Mesendoderm (in vitro differentiated cells): ENCODE measurements at regions not wholly inside any gene's neighbourhood (a gene's known extent, or its start where the extent isn't known, plus 50 kb on each side); places are given as distances from the start of the nearest gene placed in this dataset.

Source experiments
- DNase-seq: peaks from one replicate; pipeline ENCODE4 v3.0.0; 2013
- H2AK5ac ChIP-seq: 2 replicates; pipeline ENCODE4 v1.6.1; 2013; ENCODE audit warnings: low read length, inconsistent platforms
- H2BK120ac ChIP-seq: 2 replicates; pipeline ENCODE4 v1.6.1; 2013; ENCODE audit warnings: low read depth, mild to moderate bottlenecking, low read length, moderate library complexity, mixed read lengths
- H2BK15ac ChIP-seq: replicated peaks from 2 replicates; pipeline ENCODE4 v1.6.1; 2013; ENCODE audit warnings: low read depth, mild to moderate bottlenecking, moderate library complexity
- H2BK5ac ChIP-seq: 2 replicates; pipeline ENCODE4 v1.6.1; 2013; ENCODE audit warnings: low read length, inconsistent platforms
- H3K18ac ChIP-seq: 2 replicates; pipeline ENCODE4 v1.6.1; 2013; ENCODE audit warnings: mild to moderate bottlenecking, low read length, mixed read lengths
- H3K23ac ChIP-seq: one replicate; pipeline ENCODE4 v1.6.1; 2013; ENCODE audit warnings: low read length
- H3K27ac ChIP-seq: 2 replicates; pipeline ENCODE4 v1.5.1; 2013; ENCODE audit warnings: low read depth, mild to moderate bottlenecking, inconsistent platforms, low read length, moderate library complexity
- H3K27me3 ChIP-seq: 2 replicates; pipeline ENCODE4 v1.6.1; 2013; ENCODE audit warnings: low read length, control low read depth, mild to moderate bottlenecking, inconsistent platforms; ENCODE audit not compliant: insufficient read depth, poor library complexity
- H3K36me3 ChIP-seq: 2 replicates; pipeline ENCODE4 v1.6.1; 2013; ENCODE audit warnings: low read length, inconsistent platforms; ENCODE audit not compliant: control insufficient read depth, insufficient read depth
- H3K4ac ChIP-seq: one replicate; pipeline ENCODE4 v1.6.1; 2013; ENCODE audit warnings: low read depth, mild to moderate bottlenecking, low read length, moderate library complexity
- H3K4me1 ChIP-seq: 2 replicates; pipeline ENCODE4 v1.6.1; 2013; ENCODE audit warnings: low read depth, low read length, inconsistent platforms; ENCODE audit not compliant: control insufficient read depth
- H3K4me2 ChIP-seq: 2 replicates; pipeline ENCODE4 v1.6.1; 2013; ENCODE audit warnings: low read length
- H3K4me3 ChIP-seq: 2 replicates; pipeline ENCODE4 v1.5.1; 2013; ENCODE audit warnings: mild to moderate bottlenecking, low read length
- H3K56ac ChIP-seq: one replicate; pipeline ENCODE4 v1.6.1; 2013; ENCODE audit warnings: low read length
- H3K79me1 ChIP-seq: 2 replicates; pipeline ENCODE4 v1.6.1; 2013; ENCODE audit warnings: low read length, inconsistent platforms
- H3K79me2 ChIP-seq: 2 replicates; pipeline ENCODE4 v1.6.1; 2013; ENCODE audit warnings: mild to moderate bottlenecking, low read length; ENCODE audit not compliant: control insufficient read depth, insufficient read depth
- H3K9ac ChIP-seq: 2 replicates; pipeline ENCODE4 v1.6.1; 2013; ENCODE audit warnings: low read length, inconsistent platforms
- H4K5ac ChIP-seq: one replicate; pipeline ENCODE4 v1.6.1; 2013; ENCODE audit warnings: low read length
- H4K8ac ChIP-seq: one replicate; pipeline ENCODE4 v1.6.1; 2013; ENCODE audit warnings: low read depth, mild to moderate bottlenecking, control low read depth, low read length, moderate library complexity
- WGBS: extraction: QIAGEN DNeasy Blood & Tissue Kit; methylation state at CpG from one replicate; pipeline ENCODE4 v1.1.7; 2013; ENCODE audit warnings: low lambda C conversion rate, missing lambda C conversion rate; ENCODE audit not compliant: insufficient coverage; ENCODE audit errors: extremely low coverage; 5-methylcytosine and 5-hydroxymethylcytosine counted together

DNA sequence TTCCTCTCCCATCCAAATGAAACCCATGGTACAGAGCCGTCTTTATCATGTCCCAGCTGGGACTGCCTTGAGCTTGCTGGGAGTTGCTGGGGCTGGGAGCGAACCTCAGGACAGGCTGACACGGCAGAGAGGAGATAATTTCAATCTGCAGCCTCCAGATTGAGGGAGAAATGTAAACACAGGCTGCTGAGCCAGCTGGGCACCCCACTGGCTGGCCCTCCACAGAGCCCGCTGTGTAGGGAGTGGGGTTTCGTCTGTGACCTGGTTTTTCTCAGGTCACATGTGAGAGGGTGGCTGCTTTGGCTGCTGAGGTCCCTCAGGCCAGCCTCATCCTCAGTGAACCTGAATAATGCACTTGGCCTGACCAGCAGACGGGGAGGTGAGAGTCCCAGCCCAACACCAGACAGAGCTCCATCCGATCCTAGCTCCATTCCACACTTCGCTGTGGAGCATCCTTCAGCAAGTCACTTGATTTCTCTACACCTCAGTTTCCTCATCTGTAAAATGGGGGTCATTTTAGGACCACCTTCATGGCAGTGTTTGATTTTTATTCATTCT lies 121.6 kb upstream of the MRPS22 start:
- Histone ChIP-seq H3K4ac (no peak overlapping the region), H3K56ac (no peak overlapping the region), H3K23ac (no peak overlapping the region), H2AK5ac (no peak overlapping the region), H3K9ac (no peak overlapping the region), H3K27me3 (no peaks in the 10 kb centered on the region), H2BK15ac (no peak overlapping the region), H3K18ac (no peak overlapping the region), H3K79me2 (no peaks in the 10 kb centered on the region), H3K36me3 (no peaks in the 10 kb centered on the region), H3K79me1 (no peaks in the 10 kb centered on the region), H2BK120ac (no peak overlapping the region), H4K5ac (no peak overlapping the region), H4K8ac (no peak overlapping the region), H2BK5ac (no peak overlapping the region), H3K27ac (no peak overlapping the region), H3K4me2 (no peak overlapping the region), H3K4me3 (no peak overlapping the region), H3K4me1 (no peaks in the 10 kb centered on the region)
- WGBS: no CpG with 5 or more reads among the region's 8 CpGs
- no peak for DNase-seq

- H3K18ac ChIP-seq: no peak overlapping the region
- no peaks in the 10 kb centered on the region for H3K36me3 ChIP-seq
- H3K79me2 ChIP-seq: no peaks in the 10 kb centered on the region
- H3K56ac ChIP-seq: no peak overlapping the region
- H3K23ac ChIP-seq: no peak overlapping the region
- H3K79me1 ChIP-seq: no peaks in the 10 kb centered on the region
- no peak for DNase-seq
- no peaks in the 10 kb centered on the region for H3K4me1 ChIP-seq
- H2AK5ac ChIP-seq: no peak overlapping the region
- H2BK15ac ChIP-seq: no peak overlapping the region
- no peaks in the 10 kb centered on the region for H3K27me3 ChIP-seq
- H3K4me2 ChIP-seq: no peak overlapping the region
- no peak overlapping the region for H3K9ac ChIP-seq
- H2BK120ac ChIP-seq: no peak overlapping the region
- H3K4me3 ChIP-seq: no peak overlapping the region
- H2BK5ac ChIP-seq: no peak overlapping the region
- H3K4ac ChIP-seq: no peak overlapping the region
- H4K5ac ChIP-seq: no peak overlapping the region
- no CpG with 5 or more reads among the region's 4 CpGs for WGBS
- no peak overlapping the region for H3K27ac ChIP-seq
- no peak overlapping the region for H4K8ac ChIP-seq
Observed at GRCh38 chr3:139225548-139225947, 118.3 kb upstream of the MRPS22 start.

DNA sequence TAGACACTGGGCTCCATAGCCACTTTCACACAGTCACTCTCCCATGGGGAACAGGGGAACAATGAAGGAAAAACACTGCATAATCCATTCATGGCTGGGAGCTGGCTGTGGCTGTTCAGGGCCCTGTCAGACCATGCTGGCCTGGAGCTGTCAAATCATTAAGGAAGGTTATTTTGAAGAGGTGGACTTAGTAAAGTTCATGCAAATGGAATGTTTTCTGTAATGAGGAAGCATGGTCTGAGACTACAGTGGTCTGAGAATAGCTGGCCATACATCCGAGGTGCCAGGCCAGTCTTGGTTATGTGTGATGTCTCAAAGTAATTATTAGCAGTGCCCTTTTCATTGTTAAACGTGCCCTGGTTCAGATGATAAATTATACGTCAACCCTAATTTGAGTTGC lies 117.1 kb upstream of the MRPS22 start:
- Histone ChIP-seq H3K4me1 (no peaks in the 10 kb centered on the region), H3K27ac (no peak overlapping the region), H3K9ac (no peak overlapping the region), H3K27me3 (no peaks in the 10 kb centered on the region), H2AK5ac (no peak overlapping the region), H4K5ac (no peak overlapping the region), H3K79me1 (no peaks in the 10 kb centered on the region), H3K4me3 (no peak overlapping the region), H3K4ac (no peak overlapping the region), H3K18ac (no peak overlapping the region), H2BK5ac (no peak overlapping the region), H3K79me2 (no peaks in the 10 kb centered on the region), H3K23ac (no peak overlapping the region), H4K8ac (no peak overlapping the region), H3K36me3 (no peaks in the 10 kb centered on the region), H2BK15ac (no peak overlapping the region), H2BK120ac (no peak overlapping the region), H3K56ac (no peak overlapping the region), H3K4me2 (no peak overlapping the region)
- DNase-seq: no peak
- no CpG with 5 or more reads among the region's 3 CpGs for WGBS

- H3K4me1 ChIP-seq: no peaks in the 10 kb centered on the region
- no peak overlapping the region for H3K18ac ChIP-seq
- H2BK15ac ChIP-seq: no peak overlapping the region
- no peak overlapping the region for H3K4me3 ChIP-seq
- no peak overlapping the region for H3K27ac ChIP-seq
- no peak for DNase-seq
- no peak overlapping the region for H4K5ac ChIP-seq
- no peak overlapping the region for H2AK5ac ChIP-seq
- H3K4me2 ChIP-seq: no peak overlapping the region
- H3K27me3 ChIP-seq: no peaks in the 10 kb centered on the region
- H3K79me2 ChIP-seq: no peaks in the 10 kb centered on the region
- no peak overlapping the region for H2BK5ac ChIP-seq
- H3K23ac ChIP-seq: no peak overlapping the region
- H3K79me1 ChIP-seq: no peaks in the 10 kb centered on the region
- no peak overlapping the region for H3K4ac ChIP-seq
- no peak overlapping the region for H4K8ac ChIP-seq
- no peaks in the 10 kb centered on the region for H3K36me3 ChIP-seq
- WGBS: no CpG with 5 or more reads among the region's 1 CpG
- no peak overlapping the region for H3K56ac ChIP-seq
- H3K9ac ChIP-seq: no peak overlapping the region
- H2BK120ac ChIP-seq: no peak overlapping the region
Observed at GRCh38 chr3:139227165-139227564, 116.7 kb upstream of the MRPS22 start.

- no peaks in the 10 kb centered on the region for H3K79me2 ChIP-seq
- no peak overlapping the region for H3K4me2 ChIP-seq
- H3K9ac ChIP-seq: no peak overlapping the region
- H3K4ac ChIP-seq: no peak overlapping the region
- H3K27ac ChIP-seq: no peak overlapping the region
- no peak overlapping the region for H3K4me3 ChIP-seq
- no peak overlapping the region for H2AK5ac ChIP-seq
- no peak for DNase-seq
- no peak overlapping the region for H3K23ac ChIP-seq
- H3K27me3 ChIP-seq: no peaks in the 10 kb centered on the region
- no peak overlapping the region for H4K5ac ChIP-seq
- H3K4me1 ChIP-seq: no peaks in the 10 kb centered on the region
- H3K56ac ChIP-seq: no peak overlapping the region
- no peak overlapping the region for H4K8ac ChIP-seq
- no peak overlapping the region for H2BK120ac ChIP-seq
- H2BK5ac ChIP-seq: no peak overlapping the region
- H3K18ac ChIP-seq: no peak overlapping the region
- no peaks in the 10 kb centered on the region for H3K36me3 ChIP-seq
- H3K79me1 ChIP-seq: no peaks in the 10 kb centered on the region
- H2BK15ac ChIP-seq: no peak overlapping the region
- WGBS: no CpG with 5 or more reads among the region's 4 CpGs
Observed at GRCh38 chr3:139227827-139228226, 116.0 kb upstream of the MRPS22 start.

GRCh38 chr3:139230391-139230790 lies 113.4 kb upstream of the MRPS22 start:
- Histone ChIP-seq H3K27ac (no peak overlapping the region), H3K4me2 (no peak overlapping the region)
- WGBS: no CpG with 5 or more reads among the region's 8 CpGs

More at GRCh38 chr3:139230391-139230790, 113.4 kb upstream of the MRPS22 start:
- no peaks in the 10 kb centered on the region for H3K79me1 ChIP-seq
- no peak overlapping the region for H3K4ac ChIP-seq
- no peak overlapping the region for H4K8ac ChIP-seq
- no peak overlapping the region for H3K56ac ChIP-seq
- no peak overlapping the region for H3K23ac ChIP-seq
- no peak for DNase-seq
- H2BK15ac ChIP-seq: no peak overlapping the region
- H3K4me1 ChIP-seq: no peaks in the 10 kb centered on the region
- H4K5ac ChIP-seq: no peak overlapping the region
- no peak overlapping the region for H3K9ac ChIP-seq
- H3K27me3 ChIP-seq: no peaks in the 10 kb centered on the region
- H3K36me3 ChIP-seq: no peaks in the 10 kb centered on the region
- H2BK5ac ChIP-seq: no peak overlapping the region
- H3K18ac ChIP-seq: no peak overlapping the region
- H2AK5ac ChIP-seq: no peak overlapping the region
- H3K79me2 ChIP-seq: no peaks in the 10 kb centered on the region
- no peak overlapping the region for H2BK120ac ChIP-seq
- no peak overlapping the region for H3K4me3 ChIP-seq
